ENCODE measurements at regions not wholly inside any gene's neighbourhood (a gene's known extent, or its start where the extent isn't known, plus 50 kb on each side); places are given as distances from the start of the nearest gene placed in this dataset.

DNA sequence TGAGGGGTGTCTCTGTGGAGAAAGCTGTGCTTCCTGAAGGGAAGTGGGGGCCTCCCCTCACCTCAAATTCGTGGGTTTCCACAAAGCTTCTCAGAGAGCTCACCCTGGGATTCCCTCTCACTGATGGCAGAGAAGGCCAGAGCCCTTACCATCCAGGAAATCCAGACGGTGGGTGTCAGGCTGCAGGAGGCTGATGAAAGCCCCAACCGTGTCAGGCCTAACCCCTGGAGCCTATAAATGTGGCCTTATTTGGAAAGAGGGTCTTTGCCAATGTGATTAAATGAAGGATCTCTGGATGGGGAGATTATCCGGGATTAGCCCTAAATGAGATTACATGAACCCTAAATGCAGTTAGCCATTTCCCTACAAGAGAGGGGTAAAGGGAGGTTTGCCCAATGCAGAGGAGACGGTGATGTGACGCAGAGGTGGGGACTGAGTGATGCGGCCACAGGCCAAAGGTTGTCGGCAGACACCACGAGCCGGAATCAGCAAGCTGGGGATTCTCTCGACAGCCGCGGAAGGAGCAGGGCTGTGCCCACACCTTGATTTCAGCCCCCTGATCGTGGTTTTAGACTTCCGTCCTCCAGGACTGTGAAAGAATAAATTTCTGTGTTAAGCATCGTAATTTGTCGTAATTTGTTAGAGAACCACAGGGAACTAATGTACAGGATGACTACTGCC is 82.6 kb downstream of the TOMM20 start:
- TF ChIP-seq, protein P1, sequence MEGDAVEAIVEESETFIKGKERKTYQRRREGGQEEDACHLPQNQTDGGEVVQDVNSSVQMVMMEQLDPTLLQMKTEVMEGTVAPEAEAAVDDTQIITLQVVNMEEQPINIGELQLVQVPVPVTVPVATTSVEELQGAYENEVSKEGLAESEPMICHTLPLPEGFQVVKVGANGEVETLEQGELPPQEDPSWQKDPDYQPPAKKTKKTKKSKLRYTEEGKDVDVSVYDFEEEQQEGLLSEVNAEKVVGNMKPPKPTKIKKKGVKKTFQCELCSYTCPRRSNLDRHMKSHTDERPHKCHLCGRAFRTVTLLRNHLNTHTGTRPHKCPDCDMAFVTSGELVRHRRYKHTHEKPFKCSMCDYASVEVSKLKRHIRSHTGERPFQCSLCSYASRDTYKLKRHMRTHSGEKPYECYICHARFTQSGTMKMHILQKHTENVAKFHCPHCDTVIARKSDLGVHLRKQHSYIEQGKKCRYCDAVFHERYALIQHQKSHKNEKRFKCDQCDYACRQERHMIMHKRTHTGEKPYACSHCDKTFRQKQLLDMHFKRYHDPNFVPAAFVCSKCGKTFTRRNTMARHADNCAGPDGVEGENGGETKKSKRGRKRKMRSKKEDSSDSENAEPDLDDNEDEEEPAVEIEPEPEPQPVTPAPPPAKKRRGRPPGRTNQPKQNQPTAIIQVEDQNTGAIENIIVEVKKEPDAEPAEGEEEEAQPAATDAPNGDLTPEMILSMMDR (IDR thresholded peaks at IDR 0.05; ENCODE audit: low read depth, low read length, missing control alignments) = no peak
- in situ Hi-C loops (cut with HindIII; ENCODE audit: low sequenced_read_pairs) = no loop called here
- no peak for DNase-seq (ENCODE audit: low read depth)
- no peak overlapping the region for H3K4me3 ChIP-seq (ENCODE audit: low read depth, low read length)

- TF ChIP-seq, protein P1 (IDR thresholded peaks at IDR 0.05; ENCODE audit: low read depth, low read length, missing control alignments) = no peak
- in situ Hi-C loops (cut with HindIII; ENCODE audit: low sequenced_read_pairs) = no loop called here
- no peak overlapping the region for H3K4me3 ChIP-seq (ENCODE audit: low read depth, low read length)
- DNase-seq (ENCODE audit: low read depth) = no peak
Observed at GRCh38 chr1:235045034-235045690, 83.5 kb downstream of the TOMM20 start.

DNA sequence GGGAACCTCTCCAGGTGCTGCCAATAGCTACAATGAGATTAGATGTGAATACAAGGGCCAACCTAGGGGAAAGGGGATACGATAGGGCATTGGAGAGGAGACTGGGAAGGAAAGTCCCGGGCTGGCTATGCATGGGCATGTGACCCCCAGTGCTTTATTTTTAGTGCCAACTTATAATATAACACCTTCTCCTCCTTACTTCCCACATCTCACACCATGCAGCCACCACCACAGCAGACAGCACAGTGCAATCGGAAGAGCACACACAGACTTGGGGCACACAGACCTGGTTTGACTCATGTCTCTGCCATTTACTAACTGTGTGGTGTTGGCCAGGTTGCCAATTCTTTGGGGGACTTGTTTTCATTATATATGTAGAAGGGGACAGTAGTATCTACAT is 85.4 kb downstream of the TOMM20 start:
- in situ Hi-C loops (cut with HindIII; ENCODE audit: low sequenced_read_pairs) = no loop called here
- H3K4me3 ChIP-seq (ENCODE audit: low read depth, low read length) = no peak overlapping the region
- TF ChIP-seq, protein P1 (IDR thresholded peaks at IDR 0.05; ENCODE audit: low read depth, low read length, missing control alignments) = no peak
- DNase-seq (ENCODE audit: low read depth) = no peak

GRCh38 chr1:235038701-235039100 is 89.9 kb downstream of the TOMM20 start:
- H3K4me3 ChIP-seq (ENCODE audit: low read depth, low read length) = no peak overlapping the region
- TF ChIP-seq, protein P1 (IDR thresholded peaks at IDR 0.05; ENCODE audit: low read depth, low read length, missing control alignments) = no peak
- in situ Hi-C loops (cut with HindIII; ENCODE audit: low sequenced_read_pairs) = no loop called here
- no peak for DNase-seq (ENCODE audit: low read depth)

GRCh38 chr1:235035928-235036327 is 92.7 kb downstream of the TOMM20 start:
- no peak for DNase-seq (ENCODE audit: low read depth)
- in situ Hi-C loops (cut with HindIII; ENCODE audit: low sequenced_read_pairs) = no loop called here
- TF ChIP-seq, protein P1 (IDR thresholded peaks at IDR 0.05; ENCODE audit: low read depth, low read length, missing control alignments) = no peak

DNA sequence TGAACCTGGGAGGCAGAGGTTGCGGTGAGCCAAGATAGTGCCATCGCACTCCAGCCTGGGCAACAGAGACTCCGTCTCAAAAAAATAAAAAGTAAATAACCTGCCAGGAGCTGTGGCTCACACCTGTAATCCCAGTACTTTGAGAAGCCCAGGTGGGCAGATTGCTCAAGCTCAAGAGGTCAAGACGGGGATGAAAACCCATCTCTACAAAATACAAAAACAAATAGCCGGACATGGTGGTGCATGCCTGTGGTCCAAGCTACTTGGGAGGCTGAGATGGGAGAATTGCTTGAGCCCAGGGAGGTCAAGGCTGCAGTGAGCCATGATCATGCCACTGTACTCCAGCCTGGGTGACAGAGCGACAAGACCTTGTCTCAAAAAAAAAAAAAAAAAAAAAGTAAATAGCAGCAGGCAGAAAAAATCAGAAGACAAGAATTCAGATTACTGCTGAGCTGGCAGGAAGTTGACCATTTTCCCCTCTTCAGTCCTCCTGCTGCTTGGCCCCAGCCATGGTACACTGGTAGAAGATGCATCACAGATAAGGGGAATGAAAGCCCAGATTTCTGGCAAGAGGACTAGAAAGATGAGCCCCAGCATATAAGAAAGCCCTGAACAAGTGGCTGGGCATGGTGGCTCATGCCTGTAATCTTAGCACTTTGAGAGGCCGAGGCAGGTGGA is 97.6 kb downstream of the TOMM20 start:
- no peak for DNase-seq (ENCODE audit: low read depth)
- in situ Hi-C loops (cut with HindIII; ENCODE audit: low sequenced_read_pairs) = no loop called here
- no peak overlapping the region for H3K4me3 ChIP-seq (ENCODE audit: low read depth, low read length)
- TF ChIP-seq, protein P1 (IDR thresholded peaks at IDR 0.05; ENCODE audit: low read depth, low read length, missing control alignments) = no peak

More at GRCh38 chr1:235035928-235036327, 92.7 kb downstream of the TOMM20 start:
- no peak overlapping the region for H3K4me3 ChIP-seq (ENCODE audit: low read depth, low read length)

All from astrocyte of the cerebellum (primary cell).